ENCODE measurements at regions not wholly inside any gene's neighbourhood (a gene's known extent, or its start where the extent isn't known, plus 50 kb on each side); places are given as distances from the start of the nearest gene placed in this dataset.

GRCh38 chr3:115448851-115449250 lies 174.5 kb upstream of the GAP43 start:
- no peak overlapping the region for H3K27ac ChIP-seq
- no peaks in the 10 kb centered on the region for H3K4me1 ChIP-seq
- intact Hi-C loops (cut with DNase I) = no loop called here
- H3K9me3 ChIP-seq = no peaks in the 10 kb centered on the region
- no peak overlapping the region for H3K9ac ChIP-seq (ENCODE audit: low read depth in 2 of 2, low read length in 2 of 2)
- no peak for DNase-seq
- TF ChIP-seq CTCF (IDR thresholded peaks at IDR 0.05) = no peak
- H3K4me3 ChIP-seq = no peak overlapping the region
- no peaks in the 10 kb centered on the region for H3K36me3 ChIP-seq
- H3K27me3 ChIP-seq = no peaks in the 10 kb centered on the region

GRCh38 chr3:115450036-115450435 lies 173.3 kb upstream of the GAP43 start:
- Histone ChIP-seq H3K4me3 (no peak overlapping the region), H3K36me3 (no peaks in the 10 kb centered on the region), H3K27me3 (no peaks in the 10 kb centered on the region), H3K9ac (ENCODE audit: low read depth in 2 of 2, low read length in 2 of 2) (no peak overlapping the region), H3K9me3 (no peaks in the 10 kb centered on the region), H3K4me1 (no peaks in the 10 kb centered on the region), H3K27ac (no peak overlapping the region)
- no peak for DNase-seq
- intact Hi-C loops (cut with DNase I) = no loop called here
- TF ChIP-seq CTCF (IDR thresholded peaks at IDR 0.05) = no peak

- no peak for TF ChIP-seq CTCF (IDR thresholded peaks at IDR 0.05)
- DNase-seq = no peak
- H3K9ac ChIP-seq (ENCODE audit: low read depth in 2 of 2, low read length in 2 of 2) = no peak overlapping the region
- H3K4me1 ChIP-seq = no peaks in the 10 kb centered on the region
- no peaks in the 10 kb centered on the region for H3K9me3 ChIP-seq
- H3K27me3 ChIP-seq = no peaks in the 10 kb centered on the region
- no peak overlapping the region for H3K4me3 ChIP-seq
- intact Hi-C loops (cut with DNase I) = no loop called here
- no peak overlapping the region for H3K27ac ChIP-seq
- no peaks in the 10 kb centered on the region for H3K36me3 ChIP-seq
These were observed 159.3 kb upstream of the GAP43 start for GRCh38 chr3:115464036-115464435.

- H3K27me3 ChIP-seq = no peaks in the 10 kb centered on the region
- H3K4me3 ChIP-seq = no peak overlapping the region
- no peak overlapping the region for H3K27ac ChIP-seq
- no peak for TF ChIP-seq CTCF (IDR thresholded peaks at IDR 0.05)
- H3K4me1 ChIP-seq = no peaks in the 10 kb centered on the region
- H3K9ac ChIP-seq (ENCODE audit: low read depth in 2 of 2, low read length in 2 of 2) = no peak overlapping the region
- H3K9me3 ChIP-seq = no peaks in the 10 kb centered on the region
- intact Hi-C loops (cut with DNase I) = no loop called here
- H3K36me3 ChIP-seq = no peaks in the 10 kb centered on the region
- DNase-seq = no peak
These were observed 153.7 kb upstream of the GAP43 start for GRCh38 chr3:115469649-115470048.

GRCh38 chr3:115470254-115470653 lies 153.1 kb upstream of the GAP43 start:
- Histone ChIP-seq H3K9me3 (no peaks in the 10 kb centered on the region), H3K4me3 (no peak overlapping the region), H3K9ac (ENCODE audit: low read depth in 2 of 2, low read length in 2 of 2) (no peak overlapping the region), H3K27me3 (no peaks in the 10 kb centered on the region), H3K4me1 (no peaks in the 10 kb centered on the region), H3K27ac (no peak overlapping the region), H3K36me3 (no peaks in the 10 kb centered on the region)
- DNase-seq = no peak
- intact Hi-C loops (cut with DNase I) = no loop called here
- TF ChIP-seq CTCF (IDR thresholded peaks at IDR 0.05) = no peak

Measured in colonic mucosa (tissue), 4 donors.